ENCODE measurements at regions not wholly inside any gene's neighbourhood (a gene's known extent, or its start where the extent isn't known, plus 50 kb on each side); places are given as distances from the start of the nearest gene placed in this dataset.
A peak's percentile ranks its signal among the peaks of the same experiment; 100 is the strongest.

DNA sequence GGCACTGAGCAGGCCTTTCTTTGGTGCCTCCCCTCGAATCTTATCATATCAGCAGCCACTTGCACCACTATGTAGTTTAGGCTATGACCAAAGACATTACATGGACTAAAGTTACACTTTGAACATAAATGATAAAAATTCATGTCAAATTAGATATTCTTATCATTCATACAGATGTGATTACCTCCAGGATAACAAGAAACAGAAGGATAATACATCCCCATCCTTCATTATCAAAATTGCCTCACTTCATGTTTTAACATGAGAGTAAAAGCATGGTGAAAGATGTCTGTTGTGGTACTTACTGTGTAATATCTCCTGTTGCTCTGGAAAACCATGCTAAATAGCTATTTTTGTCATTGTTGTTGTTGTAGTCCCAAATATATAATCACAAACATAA lies 230.8 kb upstream of the RND3 start:
- Mint-ChIP-seq H3K4me3 (ENCODE audit: unreplicated experiment) (no peak overlapping the region), H3K9me3 (ENCODE audit: unreplicated experiment) (peaks cover 1% of the 10 kb centered on the region), H3K36me3 (ENCODE audit: unreplicated experiment) (no peaks in the 10 kb centered on the region), H3K27ac (ENCODE audit: unreplicated experiment) (no peak overlapping the region), H3K4me1 (ENCODE audit: low read depth, unreplicated experiment) (no peaks in the 10 kb centered on the region), H3K27me3 (ENCODE audit: unreplicated experiment) (no peaks in the 10 kb centered on the region)
- TF ChIP-seq, protein P1, sequence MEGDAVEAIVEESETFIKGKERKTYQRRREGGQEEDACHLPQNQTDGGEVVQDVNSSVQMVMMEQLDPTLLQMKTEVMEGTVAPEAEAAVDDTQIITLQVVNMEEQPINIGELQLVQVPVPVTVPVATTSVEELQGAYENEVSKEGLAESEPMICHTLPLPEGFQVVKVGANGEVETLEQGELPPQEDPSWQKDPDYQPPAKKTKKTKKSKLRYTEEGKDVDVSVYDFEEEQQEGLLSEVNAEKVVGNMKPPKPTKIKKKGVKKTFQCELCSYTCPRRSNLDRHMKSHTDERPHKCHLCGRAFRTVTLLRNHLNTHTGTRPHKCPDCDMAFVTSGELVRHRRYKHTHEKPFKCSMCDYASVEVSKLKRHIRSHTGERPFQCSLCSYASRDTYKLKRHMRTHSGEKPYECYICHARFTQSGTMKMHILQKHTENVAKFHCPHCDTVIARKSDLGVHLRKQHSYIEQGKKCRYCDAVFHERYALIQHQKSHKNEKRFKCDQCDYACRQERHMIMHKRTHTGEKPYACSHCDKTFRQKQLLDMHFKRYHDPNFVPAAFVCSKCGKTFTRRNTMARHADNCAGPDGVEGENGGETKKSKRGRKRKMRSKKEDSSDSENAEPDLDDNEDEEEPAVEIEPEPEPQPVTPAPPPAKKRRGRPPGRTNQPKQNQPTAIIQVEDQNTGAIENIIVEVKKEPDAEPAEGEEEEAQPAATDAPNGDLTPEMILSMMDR (IDR thresholded peaks at IDR 0.05; ENCODE audit: partially characterized antibody, unreplicated experiment), result no peak
- no peak for DNase-seq

DNA sequence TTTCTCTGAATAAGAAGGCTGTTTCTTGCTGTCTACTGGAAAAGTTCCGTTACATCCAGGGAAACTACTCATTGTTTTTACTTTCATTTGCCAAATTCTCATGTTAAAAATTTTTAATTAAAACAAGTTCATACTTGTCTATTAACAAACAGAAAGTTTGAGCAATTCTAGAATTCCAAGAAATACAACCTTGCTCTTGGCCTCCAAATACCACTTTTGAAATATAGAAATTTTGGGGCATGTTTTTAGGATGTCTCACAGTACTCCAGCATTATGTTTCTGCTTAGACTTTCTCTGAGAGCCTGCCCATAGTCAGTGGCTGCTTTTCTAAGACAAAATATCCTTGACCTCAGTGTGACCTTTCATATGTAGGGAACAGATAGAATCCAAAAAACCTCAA lies 228.7 kb upstream of the RND3 start:
- H3K27me3 Mint-ChIP-seq (ENCODE audit: unreplicated experiment), result no peaks in the 10 kb centered on the region
- H3K9me3 Mint-ChIP-seq (ENCODE audit: unreplicated experiment), result peaks cover 6% of the 10 kb centered on the region
- no peak overlapping the region for H3K4me3 Mint-ChIP-seq (ENCODE audit: unreplicated experiment)
- TF ChIP-seq, protein P1 (IDR thresholded peaks at IDR 0.05; ENCODE audit: partially characterized antibody, unreplicated experiment), result no peak
- no peaks in the 10 kb centered on the region for H3K4me1 Mint-ChIP-seq (ENCODE audit: low read depth, unreplicated experiment)
- H3K27ac Mint-ChIP-seq (ENCODE audit: unreplicated experiment), result no peak overlapping the region
- DNase-seq, result no peak
- no peaks in the 10 kb centered on the region for H3K36me3 Mint-ChIP-seq (ENCODE audit: unreplicated experiment)

DNA sequence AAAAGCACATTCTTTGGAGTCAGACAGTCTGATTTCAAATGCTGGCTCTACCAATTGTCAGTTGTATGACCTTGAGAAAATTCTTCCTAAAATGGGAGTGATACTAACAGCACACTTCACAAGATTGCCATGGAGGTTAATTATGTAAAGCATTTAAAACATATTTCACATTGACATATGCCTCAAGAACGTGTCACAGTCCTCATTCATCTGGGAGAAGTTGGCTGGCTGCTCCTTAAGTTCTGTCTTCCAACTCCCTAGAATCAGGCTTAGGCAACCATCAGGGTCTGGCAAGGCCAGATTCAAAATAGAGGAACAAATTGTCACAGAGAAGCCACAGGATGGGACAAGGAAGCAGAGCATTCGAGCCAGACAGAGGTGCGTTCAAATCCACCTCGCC lies 228.0 kb upstream of the RND3 start:
- Mint-ChIP-seq H3K27ac (ENCODE audit: unreplicated experiment) (no peak overlapping the region), H3K27me3 (ENCODE audit: unreplicated experiment) (no peaks in the 10 kb centered on the region), H3K9me3 (ENCODE audit: unreplicated experiment) (peaks cover 6% of the 10 kb centered on the region), H3K4me1 (ENCODE audit: low read depth, unreplicated experiment) (no peaks in the 10 kb centered on the region), H3K4me3 (ENCODE audit: unreplicated experiment) (no peak overlapping the region), H3K36me3 (ENCODE audit: unreplicated experiment) (no peaks in the 10 kb centered on the region)
- DNase-seq, result no peak
- TF ChIP-seq, protein P1 (IDR thresholded peaks at IDR 0.05; ENCODE audit: partially characterized antibody, unreplicated experiment), result no peak

DNA sequence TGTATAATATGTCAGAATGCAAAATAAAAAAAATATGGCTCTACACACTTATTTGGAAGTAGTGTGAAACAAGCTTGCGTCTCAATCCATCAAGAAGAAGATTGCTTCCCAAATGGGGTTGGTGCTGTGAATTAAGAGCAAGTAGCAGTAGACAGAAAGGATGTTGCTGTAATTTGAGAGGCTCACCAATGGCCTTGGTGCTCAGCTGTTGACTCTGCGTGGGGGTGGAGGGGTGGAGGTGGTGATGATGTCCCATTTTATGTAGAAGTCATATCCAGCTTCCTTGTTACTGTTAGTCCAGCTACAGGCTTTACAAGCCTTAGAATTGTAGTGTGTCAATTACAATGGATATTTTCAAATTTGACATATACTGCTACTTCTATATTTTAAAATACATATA lies 223.4 kb upstream of the RND3 start:
- Mint-ChIP-seq H3K9me3 (ENCODE audit: unreplicated experiment) (peaks cover 5% of the 10 kb centered on the region), H3K4me3 (ENCODE audit: unreplicated experiment) (no peak overlapping the region), H3K4me1 (ENCODE audit: low read depth, unreplicated experiment) (no peaks in the 10 kb centered on the region), H3K27ac (ENCODE audit: unreplicated experiment) (no peak overlapping the region), H3K27me3 (ENCODE audit: unreplicated experiment) (no peaks in the 10 kb centered on the region), H3K36me3 (ENCODE audit: unreplicated experiment) (no peaks in the 10 kb centered on the region)
- DNase-seq, result peak; percentile 34
- TF ChIP-seq, protein P1 (IDR thresholded peaks at IDR 0.05; ENCODE audit: partially characterized antibody, unreplicated experiment), result no peak

DNA sequence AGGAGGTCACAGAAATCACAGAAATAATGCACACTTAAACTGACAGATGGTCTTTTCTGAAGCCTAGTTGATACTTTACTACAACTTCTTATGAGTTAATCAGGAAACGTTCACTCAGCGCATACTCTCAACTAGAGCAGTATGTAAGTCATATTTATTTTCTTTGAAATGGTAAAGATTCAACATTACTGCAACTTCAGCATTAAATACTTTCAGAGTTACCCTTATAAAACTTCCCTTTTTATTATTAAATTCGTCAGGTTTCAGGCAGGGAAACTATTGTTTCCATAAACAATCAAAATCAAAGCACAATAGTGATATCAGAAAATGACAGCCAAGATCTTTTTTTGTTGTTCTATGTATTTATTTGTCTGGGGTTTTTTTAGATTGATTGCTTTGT lies 222.6 kb upstream of the RND3 start:
- H3K27ac Mint-ChIP-seq (ENCODE audit: unreplicated experiment), result no peak overlapping the region
- H3K4me1 Mint-ChIP-seq (ENCODE audit: low read depth, unreplicated experiment), result no peaks in the 10 kb centered on the region
- no peak overlapping the region for H3K4me3 Mint-ChIP-seq (ENCODE audit: unreplicated experiment)
- H3K36me3 Mint-ChIP-seq (ENCODE audit: unreplicated experiment), result no peaks in the 10 kb centered on the region
- H3K27me3 Mint-ChIP-seq (ENCODE audit: unreplicated experiment), result no peaks in the 10 kb centered on the region
- H3K9me3 Mint-ChIP-seq (ENCODE audit: unreplicated experiment), result peaks cover 5% of the 10 kb centered on the region
- no peak for DNase-seq
- TF ChIP-seq, protein P1 (IDR thresholded peaks at IDR 0.05; ENCODE audit: partially characterized antibody, unreplicated experiment), result no peak

Data from glutamatergic neuron (in vitro differentiated cells).